ENCODE measurements at regions not wholly inside any gene's neighbourhood (a gene's known extent, or its start where the extent isn't known, plus 50 kb on each side); places are given as distances from the start of the nearest gene placed in this dataset.
"Not testable (repeated sequence)": the region's sequence is repeated elsewhere in the genome, so short reads cannot be mapped to it uniquely, and the experiment has no call there.

DNA sequence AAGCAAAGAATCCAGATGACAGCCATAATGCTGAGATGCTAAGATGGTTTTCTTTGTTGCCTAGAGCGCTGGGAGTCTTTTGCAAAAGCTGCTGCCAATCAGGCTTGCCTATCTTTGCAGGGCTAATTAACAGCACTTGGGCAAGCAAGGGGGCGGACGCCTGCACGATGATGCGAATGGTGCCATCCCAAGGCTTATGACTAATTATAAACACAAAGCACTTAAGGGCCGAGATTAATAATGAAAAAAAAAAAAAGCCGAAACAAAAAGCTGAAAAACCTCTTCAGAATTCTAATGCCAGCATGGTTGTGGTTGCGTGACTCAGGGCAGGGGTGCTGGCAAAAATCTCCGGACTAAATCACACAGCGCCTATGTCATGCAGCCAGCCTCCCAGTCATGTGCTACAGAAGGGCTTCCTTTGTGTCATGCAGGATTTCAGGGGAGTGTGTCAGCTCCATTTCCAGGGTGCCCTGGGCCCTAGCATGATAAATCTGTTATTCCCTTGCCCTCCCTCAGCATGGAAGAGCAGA is 185.0 kb upstream of the ANKRD28 start:
- TF ChIP-seq, protein P1, sequence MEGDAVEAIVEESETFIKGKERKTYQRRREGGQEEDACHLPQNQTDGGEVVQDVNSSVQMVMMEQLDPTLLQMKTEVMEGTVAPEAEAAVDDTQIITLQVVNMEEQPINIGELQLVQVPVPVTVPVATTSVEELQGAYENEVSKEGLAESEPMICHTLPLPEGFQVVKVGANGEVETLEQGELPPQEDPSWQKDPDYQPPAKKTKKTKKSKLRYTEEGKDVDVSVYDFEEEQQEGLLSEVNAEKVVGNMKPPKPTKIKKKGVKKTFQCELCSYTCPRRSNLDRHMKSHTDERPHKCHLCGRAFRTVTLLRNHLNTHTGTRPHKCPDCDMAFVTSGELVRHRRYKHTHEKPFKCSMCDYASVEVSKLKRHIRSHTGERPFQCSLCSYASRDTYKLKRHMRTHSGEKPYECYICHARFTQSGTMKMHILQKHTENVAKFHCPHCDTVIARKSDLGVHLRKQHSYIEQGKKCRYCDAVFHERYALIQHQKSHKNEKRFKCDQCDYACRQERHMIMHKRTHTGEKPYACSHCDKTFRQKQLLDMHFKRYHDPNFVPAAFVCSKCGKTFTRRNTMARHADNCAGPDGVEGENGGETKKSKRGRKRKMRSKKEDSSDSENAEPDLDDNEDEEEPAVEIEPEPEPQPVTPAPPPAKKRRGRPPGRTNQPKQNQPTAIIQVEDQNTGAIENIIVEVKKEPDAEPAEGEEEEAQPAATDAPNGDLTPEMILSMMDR (IDR thresholded peaks at IDR 0.05), result no peak
- TF ChIP-seq POLR2A (IDR thresholded peaks at IDR 0.05) (no peak), POLR2AphosphoS5 (IDR thresholded peaks at IDR 0.05) (no peak)
- H3K27ac ChIP-seq, result no peak overlapping the region
- H3K4me3 ChIP-seq, result no peak overlapping the region
- no peaks in the 10 kb centered on the region for H3K4me1 ChIP-seq (replicated peaks)
- H3K9me3 ChIP-seq, result no peaks in the 10 kb centered on the region
- no peaks in the 10 kb centered on the region for H3K27me3 ChIP-seq (replicated peaks; ENCODE audit: insufficient read depth)
- 44% methylated on average over 10 of the region's 10 CpGs for WGBS
- no peaks in the 10 kb centered on the region for H3K36me3 ChIP-seq
- DNase-seq (ENCODE audit: low spot score), result no peak
- intact Hi-C loops (cut with DNase I), result no loop called here

DNA sequence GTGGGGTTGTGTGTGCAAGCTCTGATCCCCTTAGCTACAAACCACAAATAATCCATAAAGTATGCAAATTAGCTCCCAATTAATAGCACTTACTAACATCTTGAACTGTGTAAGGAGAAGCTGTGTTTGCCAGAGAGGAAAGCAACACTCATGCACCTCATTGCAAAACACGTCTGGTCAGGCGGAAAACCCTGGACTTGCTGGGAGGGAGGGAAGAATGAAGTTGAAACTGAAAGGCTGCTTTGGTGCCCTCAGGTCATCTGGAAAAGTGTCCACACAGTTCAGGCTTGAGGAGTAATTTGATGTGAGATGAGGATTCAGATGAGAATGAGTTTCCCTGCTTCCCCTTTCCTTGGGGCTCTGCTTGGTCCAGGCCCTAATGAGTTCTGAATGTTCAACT is 185.5 kb upstream of the ANKRD28 start:
- intact Hi-C loops (cut with DNase I), result no loop called here
- H3K36me3 ChIP-seq, result no peaks in the 10 kb centered on the region
- no peaks in the 10 kb centered on the region for H3K4me1 ChIP-seq (replicated peaks)
- 68% methylated on average over 2 of the region's 2 CpGs for WGBS
- no peak for DNase-seq (ENCODE audit: low spot score)
- TF ChIP-seq, protein P1 (IDR thresholded peaks at IDR 0.05), result no peak
- TF ChIP-seq POLR2A (IDR thresholded peaks at IDR 0.05) (no peak), POLR2AphosphoS5 (IDR thresholded peaks at IDR 0.05) (no peak)
- H3K4me3 ChIP-seq, result no peak overlapping the region
- H3K27me3 ChIP-seq (replicated peaks; ENCODE audit: insufficient read depth), result no peaks in the 10 kb centered on the region
- no peaks in the 10 kb centered on the region for H3K9me3 ChIP-seq
- H3K27ac ChIP-seq, result no peak overlapping the region

DNA sequence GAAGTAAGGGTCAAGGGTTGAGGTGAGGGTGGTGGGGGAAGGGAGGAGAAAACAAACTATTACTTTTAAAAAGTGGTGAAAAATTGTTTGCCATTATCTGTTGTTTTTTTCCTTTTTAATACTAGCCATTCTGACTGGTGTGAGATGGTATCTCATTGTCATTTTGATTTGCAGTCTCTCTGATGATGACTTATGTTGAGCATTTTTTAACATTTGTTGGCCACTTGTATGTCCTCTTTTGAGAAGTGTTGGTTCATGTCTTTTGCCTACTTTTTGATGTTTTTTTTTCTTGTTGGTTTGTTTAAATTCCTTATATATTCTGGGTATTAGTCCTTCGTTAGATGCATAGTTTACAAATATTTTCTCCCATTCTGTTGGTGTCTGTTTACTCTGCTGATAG is 185.9 kb upstream of the ANKRD28 start:
- intact Hi-C loops (cut with DNase I), result no loop called here

DNA sequence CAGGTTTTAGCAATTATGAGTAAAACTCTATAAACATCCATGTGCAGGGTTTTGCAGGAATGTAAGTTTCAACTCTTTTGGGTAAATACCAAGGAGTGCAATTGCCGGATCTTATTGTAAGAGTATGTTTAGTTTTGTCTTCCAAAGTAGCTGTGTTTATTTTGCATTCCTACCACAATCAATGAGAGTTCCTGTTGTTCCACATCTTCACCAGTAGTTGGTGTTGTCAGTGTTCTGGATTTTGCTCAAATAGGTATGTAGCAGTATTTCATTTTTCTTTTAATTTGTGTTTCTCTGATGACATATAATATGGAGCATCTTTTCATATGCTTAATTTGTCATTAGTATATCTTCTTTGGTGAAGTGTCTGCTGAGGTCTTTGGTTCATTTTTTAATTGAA is 185.1 kb upstream of the GALNT15 start:
- intact Hi-C loops (cut with DNase I), result no loop called here
- WGBS, result 60% methylated on average over 1 of the region's 1 CpG
- TF ChIP-seq POLR2A (IDR thresholded peaks at IDR 0.05), result no peak
- TF ChIP-seq POLR2AphosphoS5 (IDR thresholded peaks at IDR 0.05), result no peak
- TF ChIP-seq, protein P1 (IDR thresholded peaks at IDR 0.05), result no peak
- Histone ChIP-seq H3K27ac (no peak overlapping the region), H3K27me3 (replicated peaks; ENCODE audit: insufficient read depth) (no peaks in the 10 kb centered on the region), H3K4me3 (no peak overlapping the region), H3K9me3 (no peaks in the 10 kb centered on the region), H3K4me1 (replicated peaks) (no peaks in the 10 kb centered on the region), H3K36me3 (no peaks in the 10 kb centered on the region)
- DNase-seq (ENCODE audit: low spot score), result no peak

More for the DNA sequence above, 185.9 kb upstream of the ANKRD28 start:
- TF ChIP-seq POLR2A (IDR thresholded peaks at IDR 0.05) (no peak), POLR2AphosphoS5 (IDR thresholded peaks at IDR 0.05) (no peak)
- TF ChIP-seq, protein P1 (IDR thresholded peaks at IDR 0.05), result no peak
- Histone ChIP-seq H3K27ac (no peak overlapping the region), H3K4me3 (no peak overlapping the region), H3K36me3 (no peaks in the 10 kb centered on the region), H3K27me3 (replicated peaks; ENCODE audit: insufficient read depth) (no peaks in the 10 kb centered on the region), H3K9me3 (no peaks in the 10 kb centered on the region), H3K4me1 (replicated peaks) (no peaks in the 10 kb centered on the region)
- DNase-seq (ENCODE audit: low spot score), result no peak
- 75% methylated on average over 1 of the region's 1 CpG for WGBS

DNA sequence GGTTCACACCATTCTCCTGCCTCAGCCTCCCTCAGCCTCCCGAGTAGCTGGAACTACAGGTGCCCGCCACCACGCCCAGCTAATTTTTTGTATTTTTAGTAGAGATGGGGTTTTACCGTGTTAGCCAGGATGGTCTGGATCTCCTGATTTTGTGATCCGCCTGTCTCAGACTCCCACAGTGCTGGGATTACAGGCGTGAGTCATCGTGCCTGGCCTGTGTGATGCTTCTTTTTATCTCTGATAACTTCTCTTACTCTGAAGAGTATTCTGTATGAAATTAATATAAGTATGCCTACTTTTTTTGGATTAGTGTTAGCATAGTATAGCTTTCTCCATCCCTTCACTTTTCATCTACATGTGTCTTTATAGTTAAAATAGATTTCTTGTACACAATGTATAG is 180.8 kb upstream of the GALNT15 start:
- H3K27ac ChIP-seq; DNase-seq (ENCODE audit: low spot score); intact Hi-C loops (cut with DNase I); H3K36me3 ChIP-seq; H3K4me1 ChIP-seq (replicated peaks); H3K9me3 ChIP-seq; H3K4me3 ChIP-seq; H3K27me3 ChIP-seq (replicated peaks; ENCODE audit: insufficient read depth): not testable (repeated sequence)
- WGBS, result 80% methylated on average over 7 of the region's 7 CpGs

DNA sequence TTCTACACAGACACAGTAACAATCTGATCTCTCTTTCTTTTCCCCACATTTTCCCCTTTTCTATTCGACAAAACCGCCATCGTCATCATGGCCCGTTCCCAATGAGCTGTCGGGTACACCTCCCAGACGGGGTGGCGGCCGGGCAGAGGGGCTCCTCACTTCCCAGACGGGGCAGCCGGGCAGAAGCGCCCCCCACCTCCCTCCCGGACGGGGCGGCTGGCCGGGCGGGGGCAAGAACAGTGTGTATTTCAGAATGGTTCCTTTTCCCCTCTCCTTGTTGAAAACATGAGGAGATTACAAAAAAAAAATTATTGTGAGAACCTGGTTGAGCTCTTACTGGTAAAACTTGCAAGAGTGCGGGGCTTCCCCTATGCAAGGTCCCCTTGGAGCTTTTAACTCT is 178.0 kb upstream of the GALNT15 start:
- intact Hi-C loops (cut with DNase I); H3K27me3 ChIP-seq (replicated peaks; ENCODE audit: insufficient read depth); DNase-seq (ENCODE audit: low spot score); H3K4me1 ChIP-seq (replicated peaks); H3K4me3 ChIP-seq; H3K27ac ChIP-seq; H3K36me3 ChIP-seq; H3K9me3 ChIP-seq: not testable (repeated sequence)
- 94% methylated on average over 17 of the region's 17 CpGs for WGBS

All from prostate gland (tissue), 2 donors.